GM23248 (cell line): ENCODE measurements at regions not wholly inside any gene's neighbourhood (a gene's known extent, or its start where the extent isn't known, plus 50 kb on each side); places are given as distances from the start of the nearest gene placed in this dataset.

ENCODE experiments used
- EZH2 ChIP-seq: fragments of 200-600 bp; sonication (generic); IDR thresholded peaks from 2 replicates; pipeline ENCODE4 v1.6.1; 2018; ENCODE audit warnings: antibody characterized with exemption, mild to moderate bottlenecking; ENCODE audit not compliant: insufficient read depth, poor library complexity, severe bottlenecking
- EZH2phosphoT487 ChIP-seq: fragments of 200-600 bp; sonication (generic); IDR thresholded peaks from 2 replicates; pipeline ENCODE4 v1.6.1; 2018; ENCODE audit warnings: antibody characterized with exemption, moderate library complexity, mild to moderate bottlenecking, low read depth; ENCODE audit not compliant: insufficient read depth

- TF ChIP-seq EZH2 = no peak
- TF ChIP-seq EZH2phosphoT487 = no peak
Observed at GRCh38 chr7:24434972-24435371, 138.3 kb upstream of the PALS2 start.
